ENCODE measurements at regions not wholly inside any gene's neighbourhood (a gene's known extent, or its start where the extent isn't known, plus 50 kb on each side); places are given as distances from the start of the nearest gene placed in this dataset.

- no peak overlapping the region for H3K4me3 Mint-ChIP-seq
- H3K36me3 Mint-ChIP-seq (ENCODE audit: low read depth), result no peaks in the 10 kb centered on the region
- POLR2A ChIA-PET, result no interaction called here
- DNase-seq (no peak), ATAC-seq (no peak)
- CTCF ChIA-PET, result no interaction called here
- H3K9me3 Mint-ChIP-seq, result no peaks in the 10 kb centered on the region
- no peak overlapping the region for H3K27ac Mint-ChIP-seq
- H3K4me1 Mint-ChIP-seq (ENCODE audit: low read depth), result no peaks in the 10 kb centered on the region
- H3K27me3 Mint-ChIP-seq, result peaks cover 8% of the 10 kb centered on the region
- no peak for TF ChIP-seq CTCF (IDR thresholded peaks at IDR 0.05)
- intact Hi-C loops (cut with micrococcal nuclease), result no loop called here
Observed at GRCh38 chr13:97520061-97520460, 86.1 kb downstream of the RAP2A start.

- ATAC-seq (no peak), DNase-seq (no peak)
- H3K36me3 Mint-ChIP-seq (ENCODE audit: low read depth), result no peaks in the 10 kb centered on the region
- H3K27ac Mint-ChIP-seq, result no peak overlapping the region
- no peak overlapping the region for H3K4me3 Mint-ChIP-seq
- TF ChIP-seq CTCF (IDR thresholded peaks at IDR 0.05), result no peak
- H3K27me3 Mint-ChIP-seq, result peaks cover 8% of the 10 kb centered on the region
- no peaks in the 10 kb centered on the region for H3K4me1 Mint-ChIP-seq (ENCODE audit: low read depth)
- no peaks in the 10 kb centered on the region for H3K9me3 Mint-ChIP-seq
- ChIA-PET CTCF (no interaction called here), POLR2A (no interaction called here)
- intact Hi-C loops (cut with micrococcal nuclease), result no loop called here
Observed at GRCh38 chr13:97520866-97521265, 86.9 kb downstream of the RAP2A start.

GRCh38 chr13:97521726-97522125, 87.8 kb downstream of the RAP2A start:
- TF ChIP-seq CTCF (IDR thresholded peaks at IDR 0.05), result no peak
- H3K27me3 Mint-ChIP-seq, result peaks cover 8% of the 10 kb centered on the region
- H3K27ac Mint-ChIP-seq, result no peak overlapping the region
- no peaks in the 10 kb centered on the region for H3K36me3 Mint-ChIP-seq (ENCODE audit: low read depth)
- H3K4me1 Mint-ChIP-seq (ENCODE audit: low read depth), result no peaks in the 10 kb centered on the region
- no peak for ATAC-seq
- ChIA-PET CTCF (no interaction called here), POLR2A (no interaction called here)
- no peak overlapping the region for H3K4me3 Mint-ChIP-seq
- H3K9me3 Mint-ChIP-seq, result no peaks in the 10 kb centered on the region
- intact Hi-C loops (cut with micrococcal nuclease), result no loop called here
- no peak for DNase-seq

- CTCF ChIA-PET, result no interaction called here
- POLR2A ChIA-PET, result no interaction called here
- TF ChIP-seq CTCF (IDR thresholded peaks at IDR 0.05), result no peak
- DNase-seq (no peak), ATAC-seq (no peak)
- peaks cover 8% of the 10 kb centered on the region for H3K27me3 Mint-ChIP-seq
- H3K36me3 Mint-ChIP-seq (ENCODE audit: low read depth), result no peaks in the 10 kb centered on the region
- H3K4me3 Mint-ChIP-seq, result no peak overlapping the region
- intact Hi-C loops (cut with micrococcal nuclease), result no loop called here
- no peak overlapping the region for H3K27ac Mint-ChIP-seq
- no peaks in the 10 kb centered on the region for H3K4me1 Mint-ChIP-seq (ENCODE audit: low read depth)
- no peaks in the 10 kb centered on the region for H3K9me3 Mint-ChIP-seq
Observed at GRCh38 chr13:97522243-97522642, 88.3 kb downstream of the RAP2A start.

- TF ChIP-seq CTCF (IDR thresholded peaks at IDR 0.05), result no peak
- H3K27ac Mint-ChIP-seq, result no peak overlapping the region
- no peaks in the 10 kb centered on the region for H3K9me3 Mint-ChIP-seq
- no peaks in the 10 kb centered on the region for H3K36me3 Mint-ChIP-seq (ENCODE audit: low read depth)
- CTCF ChIA-PET, result interaction anchor here (0.9 kb wide), 1 partner anchor 10 kb away, joined by 3 read pairs; no protein-coding TSS in a partner anchor
- no peak for DNase-seq
- intact Hi-C loops (cut with micrococcal nuclease), result no loop called here
- POLR2A ChIA-PET, result no interaction called here
- no peaks in the 10 kb centered on the region for H3K4me1 Mint-ChIP-seq (ENCODE audit: low read depth)
- H3K27me3 Mint-ChIP-seq, result peaks cover 5% of the 10 kb centered on the region
- ATAC-seq, result no peak
- no peak overlapping the region for H3K4me3 Mint-ChIP-seq
Observed at GRCh38 chr13:97526556-97526955, 92.6 kb downstream of the RAP2A start.
